PFSK-1 (cell line): ENCODE measurements at regions not wholly inside any gene's neighbourhood (a gene's known extent, or its start where the extent isn't known, plus 50 kb on each side); places are given as distances from the start of the nearest gene placed in this dataset.

Experiments used
- FOXP2 ChIP-seq: optimal IDR thresholded peaks from 2 replicates; pipeline ENCODE3; 2011; ENCODE audit warnings: borderline replicate concordance, control low read depth, inconsistent platforms; ENCODE audit not compliant: insufficient read depth; ENCODE audit errors: extremely low read length, extremely low read depth
- POLR2AphosphoS5 ChIP-seq: IDR thresholded peaks from 2 replicates; pipeline ENCODE4 v1.6.1; 2012; ENCODE audit warnings: low read depth, mild to moderate bottlenecking, control low read depth, low read length, moderate library complexity
- REST ChIP-seq, 2 experiments: IDR thresholded peaks; 2 replicates each; pipeline versions ENCODE4 v1.6.1 to v1.8.0; 2011 to 2012; ENCODE audit warnings: low read depth in 2 of 2, low read length in 2 of 2, control low read depth in 1 of 2, inconsistent platforms in 1 of 2, mild to moderate bottlenecking in 1 of 2, moderate library complexity in 1 of 2; ENCODE audit not compliant: insufficient read depth in 1 of 2
- SIN3A ChIP-seq: IDR thresholded peaks from 2 replicates; pipeline ENCODE4 v1.6.1; 2012; ENCODE audit warnings: mild to moderate bottlenecking, low read length, moderate library complexity, borderline replicate concordance; ENCODE audit not compliant: insufficient read depth
- TAF1 ChIP-seq: IDR thresholded peaks from 2 replicates; pipeline ENCODE4 v1.6.1; 2012; ENCODE audit warnings: low read length, control low read depth, borderline replicate concordance; ENCODE audit not compliant: insufficient read depth

- TF ChIP-seq SIN3A (no peak), FOXP2 (no peak), REST (IDR thresholded peaks at IDR 0.05; ENCODE audit: insufficient read depth in 1 of 2, low read depth in 2 of 2, low read length in 2 of 2) (no peak), POLR2AphosphoS5 (no peak), TAF1 (no peak)
Observed at GRCh38 chr4:130074096-130074495, 978.1 kb downstream of the C4orf33 start.

- no peak for TF ChIP-seq POLR2AphosphoS5
- no peak for TF ChIP-seq FOXP2
- TF ChIP-seq TAF1, result no peak
- TF ChIP-seq SIN3A, result no peak
- no peak for TF ChIP-seq REST (IDR thresholded peaks at IDR 0.05; ENCODE audit: insufficient read depth in 1 of 2, low read depth in 2 of 2, low read length in 2 of 2)
Observed at GRCh38 chr4:130077275-130077674, 981.3 kb downstream of the C4orf33 start.

- TF ChIP-seq POLR2AphosphoS5 (no peak), TAF1 (no peak), REST (IDR thresholded peaks at IDR 0.05; ENCODE audit: insufficient read depth in 1 of 2, low read depth in 2 of 2, low read length in 2 of 2) (no peak), FOXP2 (no peak), SIN3A (no peak)
Observed at GRCh38 chr4:130080872-130081451, 985.0 kb downstream of the C4orf33 start.

- TF ChIP-seq TAF1 (no peak), REST (IDR thresholded peaks at IDR 0.05; ENCODE audit: insufficient read depth in 1 of 2, low read depth in 2 of 2, low read length in 2 of 2) (no peak), FOXP2 (no peak), SIN3A (no peak), POLR2AphosphoS5 (no peak)
Observed at GRCh38 chr4:130090427-130090826, 994.5 kb downstream of the C4orf33 start.
